ENCODE measurements at regions not wholly inside any gene's neighbourhood (a gene's known extent, or its start where the extent isn't known, plus 50 kb on each side); places are given as distances from the start of the nearest gene placed in this dataset.

- no peak for FAIRE-seq
Measured at GRCh38 chr2:128498086-128498485, 179.4 kb upstream of the HS6ST1 start.

- no peak for FAIRE-seq
Measured at GRCh38 chr2:128498589-128498988, 179.9 kb upstream of the HS6ST1 start.

GRCh38 chr2:128499367-128500137, 180.9 kb upstream of the HS6ST1 start:
- no peak for FAIRE-seq

- no peak for FAIRE-seq
Measured at GRCh38 chr2:128500138-128500800, 181.6 kb upstream of the HS6ST1 start.

- FAIRE-seq, result no peak
Measured at GRCh38 chr2:128501006-128501690, 182.5 kb upstream of the HS6ST1 start.

- no peak for FAIRE-seq
Measured at GRCh38 chr2:128501700-128502099, 183.0 kb upstream of the HS6ST1 start.

- FAIRE-seq, result no peak
Measured at GRCh38 chr2:128502200-128502599, 183.5 kb upstream of the HS6ST1 start.

GRCh38 chr2:128502638-128503246, 184.1 kb upstream of the HS6ST1 start:
- FAIRE-seq, result no peak

- no peak for FAIRE-seq
Measured at GRCh38 chr2:128503399-128504245, 185.0 kb upstream of the HS6ST1 start.

- no peak for FAIRE-seq
Measured at GRCh38 chr2:128504246-128505149, 185.8 kb upstream of the HS6ST1 start.

GRCh38 chr2:128505150-128505490, 186.5 kb upstream of the HS6ST1 start:
- FAIRE-seq, result no peak

GRCh38 chr2:128505575-128506526, 187.2 kb upstream of the HS6ST1 start:
- no peak for FAIRE-seq

GRCh38 chr2:128506534-128506933, 187.9 kb upstream of the HS6ST1 start:
- no peak for FAIRE-seq

GRCh38 chr2:128510701-128511397, 192.2 kb upstream of the HS6ST1 start:
- no peak for FAIRE-seq

- no peak for FAIRE-seq
Measured at GRCh38 chr2:128511731-128512378, 193.2 kb upstream of the HS6ST1 start.

GRCh38 chr2:128512379-128513115, 193.9 kb upstream of the HS6ST1 start:
- no peak for FAIRE-seq

GRCh38 chr2:128513116-128513960, 194.7 kb upstream of the HS6ST1 start:
- no peak for FAIRE-seq

All from endometrium (tissue), 2 donors.